GM21381 (cell line): ENCODE measurements at regions not wholly inside any gene's neighbourhood (a gene's known extent, or its start where the extent isn't known, plus 50 kb on each side); places are given as distances from the start of the nearest gene placed in this dataset.

ENCODE experiments used
- ATAC-seq: cut with Tn5 transposase; IDR thresholded peaks from one replicate; pipeline ENCODE4 v1.9.1; 2021; ENCODE audit warnings: mild to moderate bottlenecking, moderate library complexity; ENCODE audit not compliant: unreplicated experiment

- no peak for ATAC-seq
Observed at GRCh38 chrX:39809331-39809730, 288.4 kb downstream of the BCOR start.

GRCh38 chrX:39810901-39811300 lies 286.9 kb downstream of the BCOR start:
- no peak for ATAC-seq

GRCh38 chrX:39811376-39811775 lies 286.4 kb downstream of the BCOR start:
- no peak for ATAC-seq

- ATAC-seq: no peak
Observed at GRCh38 chrX:39813631-39814277, 284.0 kb downstream of the BCOR start.

- ATAC-seq: no peak
Observed at GRCh38 chrX:39814391-39814790, 283.4 kb downstream of the BCOR start.

- ATAC-seq: peak; percentile 72
Observed at GRCh38 chrX:39815631-39816030, 282.1 kb downstream of the BCOR start.

GRCh38 chrX:39816871-39817731 lies 280.7 kb downstream of the BCOR start:
- ATAC-seq: no peak

- ATAC-seq: no peak
Observed at GRCh38 chrX:39817754-39818470, 279.8 kb downstream of the BCOR start.

- ATAC-seq: no peak
Observed at GRCh38 chrX:39818750-39819149, 279.0 kb downstream of the BCOR start.

GRCh38 chrX:39819921-39820849 lies 277.6 kb downstream of the BCOR start:
- no peak for ATAC-seq

- ATAC-seq: no peak
Observed at GRCh38 chrX:39820938-39821708, 276.6 kb downstream of the BCOR start.

- ATAC-seq: no peak
Observed at GRCh38 chrX:39821709-39822095, 276.1 kb downstream of the BCOR start.

- ATAC-seq: no peak
Observed at GRCh38 chrX:39822133-39822748, 275.5 kb downstream of the BCOR start.

- ATAC-seq: no peak
Observed at GRCh38 chrX:39823424-39823823, 274.3 kb downstream of the BCOR start.

- ATAC-seq: no peak
Observed at GRCh38 chrX:39823854-39824253, 273.9 kb downstream of the BCOR start.

GRCh38 chrX:39826813-39827543 lies 270.8 kb downstream of the BCOR start:
- no peak for ATAC-seq

- no peak for ATAC-seq
Observed at GRCh38 chrX:39827951-39828350, 269.8 kb downstream of the BCOR start.

- ATAC-seq: no peak
Observed at GRCh38 chrX:39828971-39829370, 268.8 kb downstream of the BCOR start.

- ATAC-seq: no peak
Observed at GRCh38 chrX:39829965-39830364, 267.8 kb downstream of the BCOR start.
